ENCODE measurements at regions not wholly inside any gene's neighbourhood (a gene's known extent, or its start where the extent isn't known, plus 50 kb on each side); places are given as distances from the start of the nearest gene placed in this dataset.

DNA sequence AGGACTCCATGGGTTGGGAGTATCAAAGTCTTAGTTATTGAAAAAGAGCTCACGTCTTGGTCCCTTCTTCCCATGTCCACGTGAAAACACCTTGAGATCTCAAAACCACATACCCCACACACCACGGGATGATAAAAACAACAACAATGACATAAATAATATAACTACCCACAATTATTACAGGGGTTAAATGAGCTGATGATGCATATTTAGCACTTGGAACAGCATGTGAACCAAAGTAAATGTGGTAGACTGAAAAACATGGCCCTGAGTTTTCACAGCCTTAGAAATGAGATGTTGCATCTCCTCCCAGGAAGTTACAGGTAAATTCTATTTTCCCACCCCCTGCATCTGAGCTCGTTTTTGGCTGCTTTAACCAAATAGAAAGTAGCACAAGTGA, 208.9 kb downstream of the C16orf95 start:
- no peak overlapping the region for H3K27ac ChIP-seq
- TF ChIP-seq POLR2A (IDR thresholded peaks at IDR 0.05), result no peak
- TF ChIP-seq, protein P1, sequence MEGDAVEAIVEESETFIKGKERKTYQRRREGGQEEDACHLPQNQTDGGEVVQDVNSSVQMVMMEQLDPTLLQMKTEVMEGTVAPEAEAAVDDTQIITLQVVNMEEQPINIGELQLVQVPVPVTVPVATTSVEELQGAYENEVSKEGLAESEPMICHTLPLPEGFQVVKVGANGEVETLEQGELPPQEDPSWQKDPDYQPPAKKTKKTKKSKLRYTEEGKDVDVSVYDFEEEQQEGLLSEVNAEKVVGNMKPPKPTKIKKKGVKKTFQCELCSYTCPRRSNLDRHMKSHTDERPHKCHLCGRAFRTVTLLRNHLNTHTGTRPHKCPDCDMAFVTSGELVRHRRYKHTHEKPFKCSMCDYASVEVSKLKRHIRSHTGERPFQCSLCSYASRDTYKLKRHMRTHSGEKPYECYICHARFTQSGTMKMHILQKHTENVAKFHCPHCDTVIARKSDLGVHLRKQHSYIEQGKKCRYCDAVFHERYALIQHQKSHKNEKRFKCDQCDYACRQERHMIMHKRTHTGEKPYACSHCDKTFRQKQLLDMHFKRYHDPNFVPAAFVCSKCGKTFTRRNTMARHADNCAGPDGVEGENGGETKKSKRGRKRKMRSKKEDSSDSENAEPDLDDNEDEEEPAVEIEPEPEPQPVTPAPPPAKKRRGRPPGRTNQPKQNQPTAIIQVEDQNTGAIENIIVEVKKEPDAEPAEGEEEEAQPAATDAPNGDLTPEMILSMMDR (IDR thresholded peaks at IDR 0.05), result no peak
- TF ChIP-seq POLR2AphosphoS5 (IDR thresholded peaks at IDR 0.05; ENCODE audit: insufficient read depth in 1 of 2, low read depth in 1 of 2), result no peak
- no peaks in the 10 kb centered on the region for H3K9me3 ChIP-seq
- intact Hi-C loops (cut with DNase I), result no loop called here
- no peaks in the 10 kb centered on the region for H3K4me1 ChIP-seq
- H3K4me3 ChIP-seq, result no peak overlapping the region
- no peaks in the 10 kb centered on the region for H3K27me3 ChIP-seq
- DNase-seq (ENCODE audit: extremely low spot score in 2 of 2), result no peak
- no peaks in the 10 kb centered on the region for H3K36me3 ChIP-seq

DNA sequence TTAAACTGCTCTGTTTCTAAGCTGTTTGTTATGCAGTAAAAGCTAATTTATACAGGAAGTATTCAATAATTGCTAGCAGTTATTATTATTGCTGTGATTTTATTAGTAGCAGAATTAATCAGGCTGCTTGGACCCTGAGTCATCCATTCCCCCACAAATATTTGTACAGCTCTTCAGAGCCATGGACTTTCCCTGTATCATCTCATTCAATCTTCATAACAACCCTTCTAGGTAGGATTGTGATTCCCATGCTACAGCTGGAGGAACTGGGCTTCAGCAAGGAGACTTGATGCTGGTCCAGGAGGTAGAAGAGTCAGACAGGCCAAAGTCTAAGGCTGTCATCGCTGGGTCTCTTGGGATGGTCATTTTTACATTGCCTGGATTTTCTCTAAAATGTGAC, 208.3 kb downstream of the C16orf95 start:
- TF ChIP-seq POLR2AphosphoS5 (IDR thresholded peaks at IDR 0.05; ENCODE audit: insufficient read depth in 1 of 2, low read depth in 1 of 2) (no peak), POLR2A (IDR thresholded peaks at IDR 0.05) (no peak)
- TF ChIP-seq, protein P1 (IDR thresholded peaks at IDR 0.05), result no peak
- no peaks in the 10 kb centered on the region for H3K9me3 ChIP-seq
- no peaks in the 10 kb centered on the region for H3K36me3 ChIP-seq
- no peak for DNase-seq (ENCODE audit: extremely low spot score in 2 of 2)
- no peak overlapping the region for H3K4me3 ChIP-seq
- no peak overlapping the region for H3K27ac ChIP-seq
- H3K4me1 ChIP-seq, result no peaks in the 10 kb centered on the region
- intact Hi-C loops (cut with DNase I), result no loop called here
- H3K27me3 ChIP-seq, result no peaks in the 10 kb centered on the region

DNA sequence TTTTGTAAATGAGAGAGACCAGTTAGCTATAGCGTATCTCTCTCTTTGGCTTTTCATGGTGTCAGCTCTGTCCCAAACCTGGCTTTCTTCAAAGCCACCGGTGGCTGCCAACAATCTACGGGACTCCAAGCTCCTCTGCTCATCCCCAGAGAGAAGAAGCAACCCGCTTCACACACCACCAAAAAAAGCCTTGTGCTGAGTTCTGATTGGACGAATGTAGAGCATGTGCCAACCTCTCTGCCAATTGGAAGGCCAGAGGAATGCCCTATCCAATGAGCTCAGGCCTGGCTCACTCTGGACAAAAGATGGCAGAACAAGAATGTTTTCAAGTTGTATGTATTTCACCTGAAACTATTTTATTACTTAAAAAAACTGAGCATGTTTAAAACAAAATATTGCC, 202.4 kb downstream of the C16orf95 start:
- intact Hi-C loops (cut with DNase I), result no loop called here
- H3K27ac ChIP-seq, result no peak overlapping the region
- TF ChIP-seq POLR2AphosphoS5 (IDR thresholded peaks at IDR 0.05; ENCODE audit: insufficient read depth in 1 of 2, low read depth in 1 of 2), result no peak
- no peaks in the 10 kb centered on the region for H3K4me1 ChIP-seq
- no peaks in the 10 kb centered on the region for H3K9me3 ChIP-seq
- no peaks in the 10 kb centered on the region for H3K36me3 ChIP-seq
- H3K27me3 ChIP-seq, result no peaks in the 10 kb centered on the region
- no peak for DNase-seq (ENCODE audit: extremely low spot score in 2 of 2)
- no peak overlapping the region for H3K4me3 ChIP-seq

DNA sequence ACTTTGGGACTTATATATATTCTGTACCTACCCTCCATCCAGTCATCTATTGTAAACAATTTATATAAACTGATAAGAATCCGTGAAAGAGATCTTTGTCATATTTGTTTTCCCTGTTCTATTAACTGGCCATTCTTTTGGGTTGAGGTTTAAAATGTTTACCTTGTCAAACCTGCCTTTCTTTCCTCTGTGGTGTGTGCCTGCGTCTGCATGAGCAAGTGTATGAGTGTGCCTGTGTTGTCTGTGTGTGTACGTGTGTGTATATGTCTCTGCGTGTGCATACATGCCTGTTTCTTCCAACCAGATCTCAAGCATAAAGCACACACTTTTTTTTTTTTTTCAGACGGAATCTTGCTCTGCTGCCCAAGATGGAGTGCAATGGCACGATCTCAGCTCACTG, 201.5 kb downstream of the C16orf95 start:
- intact Hi-C loops (cut with DNase I), result no loop called here

DNA sequence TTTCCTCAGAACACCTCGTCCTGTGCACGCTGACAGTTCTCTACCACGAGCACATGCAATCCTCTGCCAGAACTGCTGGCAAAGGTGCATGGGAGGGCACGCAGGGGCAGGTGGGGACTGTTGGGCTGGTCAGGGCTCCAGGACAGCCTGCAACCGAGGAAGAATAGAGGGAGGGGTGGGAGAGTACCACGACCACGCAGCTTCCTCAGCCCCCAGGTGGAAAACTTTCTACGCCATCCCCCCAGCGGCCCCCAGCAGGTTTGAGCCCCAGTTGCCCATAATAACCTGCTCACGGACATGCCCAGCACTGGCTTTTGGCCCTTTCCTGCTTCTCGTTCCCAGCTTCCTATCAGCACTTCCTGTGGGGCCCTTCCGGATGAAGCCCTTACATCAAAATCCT, 199.3 kb downstream of the C16orf95 start:
- Histone ChIP-seq H3K4me3 (no peak overlapping the region), H3K36me3 (no peaks in the 10 kb centered on the region), H3K27ac (no peak overlapping the region), H3K4me1 (no peaks in the 10 kb centered on the region), H3K9me3 (no peaks in the 10 kb centered on the region), H3K27me3 (no peaks in the 10 kb centered on the region)
- no peak for DNase-seq (ENCODE audit: extremely low spot score in 2 of 2)
- intact Hi-C loops (cut with DNase I), result no loop called here
- TF ChIP-seq, protein P1 (IDR thresholded peaks at IDR 0.05), result no peak
- no peak for TF ChIP-seq POLR2A (IDR thresholded peaks at IDR 0.05)
- no peak for TF ChIP-seq POLR2AphosphoS5 (IDR thresholded peaks at IDR 0.05; ENCODE audit: insufficient read depth in 1 of 2, low read depth in 1 of 2)

More for the DNA sequence above, 201.5 kb downstream of the C16orf95 start:
- Histone ChIP-seq H3K4me1 (no peaks in the 10 kb centered on the region), H3K9me3 (no peaks in the 10 kb centered on the region), H3K27me3 (no peaks in the 10 kb centered on the region), H3K4me3 (no peak overlapping the region), H3K36me3 (no peaks in the 10 kb centered on the region), H3K27ac (no peak overlapping the region)
- TF ChIP-seq POLR2AphosphoS5 (IDR thresholded peaks at IDR 0.05; ENCODE audit: insufficient read depth in 1 of 2, low read depth in 1 of 2) (no peak), POLR2A (IDR thresholded peaks at IDR 0.05) (no peak)
- TF ChIP-seq, protein P1 (IDR thresholded peaks at IDR 0.05), result no peak
- no peak for DNase-seq (ENCODE audit: extremely low spot score in 2 of 2)

DNA sequence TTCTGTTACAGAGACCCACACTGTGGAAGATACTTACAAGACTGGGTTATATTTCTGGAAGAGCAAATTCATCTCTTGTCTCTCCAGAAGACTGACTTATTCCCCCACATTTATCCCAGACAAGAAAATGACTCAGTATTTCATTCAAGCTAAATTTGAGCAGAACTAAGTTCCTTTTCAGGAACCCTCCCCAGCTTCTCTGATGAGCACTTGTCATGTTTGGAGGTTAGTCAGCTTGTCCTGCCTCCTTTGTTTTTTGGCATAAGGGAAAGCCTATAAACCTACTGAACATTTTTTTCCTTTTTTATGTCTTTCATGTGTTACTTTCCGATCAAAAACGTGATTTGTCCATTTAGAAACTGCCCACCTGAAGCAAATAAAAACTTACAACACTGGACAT, 198.0 kb downstream of the C16orf95 start:
- H3K9me3 ChIP-seq, result no peaks in the 10 kb centered on the region
- H3K27ac ChIP-seq, result no peak overlapping the region
- no peaks in the 10 kb centered on the region for H3K4me1 ChIP-seq
- no peak overlapping the region for H3K4me3 ChIP-seq
- no peaks in the 10 kb centered on the region for H3K36me3 ChIP-seq
- H3K27me3 ChIP-seq, result no peaks in the 10 kb centered on the region
- intact Hi-C loops (cut with DNase I), result no loop called here
- TF ChIP-seq, protein P1 (IDR thresholded peaks at IDR 0.05), result no peak
- TF ChIP-seq POLR2A (IDR thresholded peaks at IDR 0.05) (no peak), POLR2AphosphoS5 (IDR thresholded peaks at IDR 0.05; ENCODE audit: insufficient read depth in 1 of 2, low read depth in 1 of 2) (no peak)
- DNase-seq (ENCODE audit: extremely low spot score in 2 of 2), result no peak

Measured in vagina (tissue), 2 donors.